Brain microvascular endothelial cell (primary cell): ENCODE measurements at regions not wholly inside any gene's neighbourhood (a gene's known extent, or its start where the extent isn't known, plus 50 kb on each side); places are given as distances from the start of the nearest gene placed in this dataset.

Experiments used
- DNase-seq: peaks from one replicate; pipeline ENCODE4 v3.0.0-alpha.2; 2020
- H3K27ac ChIP-seq: fragments of 250-450 bp; sonication (Bioruptor Pico); 2 replicates; pipeline ENCODE4 v1.5.1; 2020; ENCODE audit warnings: mild to moderate bottlenecking, moderate library complexity
- H3K27me3 ChIP-seq: fragments of 250-450 bp; sonication (Bioruptor Pico); replicated peaks from 2 replicates; pipeline ENCODE4 v1.5.1; 2020; ENCODE audit warnings: mild to moderate bottlenecking
- H3K36me3 ChIP-seq: fragments of 250-450 bp; sonication (Bioruptor Pico); replicated peaks from 2 replicates; pipeline ENCODE4 v1.5.1; 2020; ENCODE audit warnings: mild to moderate bottlenecking
- H3K4me3 ChIP-seq: 2 replicates; pipeline ENCODE4 v1.5.1; 2011; ENCODE audit warnings: low read depth, mild to moderate bottlenecking, control low read depth, low read length, moderate library complexity
- CTCF ChIP-seq: IDR thresholded peaks from 2 replicates; pipeline ENCODE4 v1.5.1; 2011; ENCODE audit warnings: low read depth, mild to moderate bottlenecking, moderate library complexity, low read length, control low read depth, inconsistent platforms; ENCODE audit errors: missing control alignments
- in situ Hi-C: cut with HindIII; loops from 2 replicates; pipeline ENCODE4 v1.10.0; 2017; ENCODE audit warnings: low sequenced_read_pairs, low pct_ligation_motif_present

- H3K27me3 ChIP-seq: no peaks in the 10 kb centered on the region
- H3K36me3 ChIP-seq: no peaks in the 10 kb centered on the region
- in situ Hi-C loops: no loop called here
- no peak overlapping the region for H3K27ac ChIP-seq
- H3K4me3 ChIP-seq: no peak overlapping the region
- TF ChIP-seq CTCF: no peak
- no peak for DNase-seq
These were observed 161.2 kb upstream of the FRG1 start for GRCh38 chr4:189779281-189779980.

- Histone ChIP-seq H3K36me3 (no peaks in the 10 kb centered on the region), H3K27ac (no peak overlapping the region), H3K27me3 (no peaks in the 10 kb centered on the region), H3K4me3 (no peak overlapping the region)
- no peak for DNase-seq
- in situ Hi-C loops: no loop called here
- no peak for TF ChIP-seq CTCF
These were observed 160.3 kb upstream of the FRG1 start for GRCh38 chr4:189780391-189780790.

GRCh38 chr4:189784651-189785050 is 156.0 kb upstream of the FRG1 start:
- no peaks in the 10 kb centered on the region for H3K27me3 ChIP-seq
- no peak for DNase-seq
- in situ Hi-C loops: no loop called here
- H3K4me3 ChIP-seq: no peak overlapping the region
- H3K27ac ChIP-seq: no peak overlapping the region
- no peaks in the 10 kb centered on the region for H3K36me3 ChIP-seq
- no peak for TF ChIP-seq CTCF

- in situ Hi-C loops: no loop called here
- Histone ChIP-seq H3K36me3 (no peaks in the 10 kb centered on the region), H3K4me3 (no peak overlapping the region), H3K27me3 (no peaks in the 10 kb centered on the region), H3K27ac (no peak overlapping the region)
- no peak for TF ChIP-seq CTCF
- no peak for DNase-seq
These were observed 155.4 kb upstream of the FRG1 start for GRCh38 chr4:189785257-189785656.

- DNase-seq: no peak
- Histone ChIP-seq H3K27ac (no peak overlapping the region), H3K27me3 (no peaks in the 10 kb centered on the region), H3K4me3 (no peak overlapping the region), H3K36me3 (no peaks in the 10 kb centered on the region)
- in situ Hi-C loops: no loop called here
- no peak for TF ChIP-seq CTCF
These were observed 154.2 kb upstream of the FRG1 start for GRCh38 chr4:189786447-189786846.
